Ectodermal cell (in vitro differentiated cells): ENCODE measurements at regions not wholly inside any gene's neighbourhood (a gene's known extent, or its start where the extent isn't known, plus 50 kb on each side); places are given as distances from the start of the nearest gene placed in this dataset.

Source experiments
- H3K27ac ChIP-seq: 2 replicates; pipeline ENCODE4 v1.7.0; 2013; ENCODE audit warnings: mild to moderate bottlenecking, low read depth, low read length; ENCODE audit not compliant: insufficient read depth, poor library complexity, severe bottlenecking
- H3K27me3 ChIP-seq: 2 replicates; pipeline ENCODE4 v1.7.0; 2013; ENCODE audit warnings: mild to moderate bottlenecking, low read length; ENCODE audit not compliant: insufficient read depth, control insufficient read depth, poor library complexity, severe bottlenecking
- H3K36me3 ChIP-seq: one replicate; pipeline ENCODE4 v1.7.0; 2013; ENCODE audit warnings: low read length; ENCODE audit not compliant: control insufficient read depth, insufficient read depth
- H3K4me1 ChIP-seq: one replicate; pipeline ENCODE4 v1.7.0; 2013; ENCODE audit warnings: low read length; ENCODE audit not compliant: control insufficient read depth, insufficient read depth
- H3K4me3 ChIP-seq: 2 replicates; pipeline ENCODE4 v1.7.0; 2013; ENCODE audit warnings: low read depth, low read length, control low read depth; ENCODE audit not compliant: insufficient read depth
- H3K9me3 ChIP-seq: 2 replicates; pipeline ENCODE4 v1.7.0; 2013; ENCODE audit warnings: mild to moderate bottlenecking, low read length, moderate library complexity; ENCODE audit not compliant: control insufficient read depth
- WGBS, 2 experiments: methylation state at CpG; one replicate each; pipeline ENCODE4 v1.1.7; 2013; ENCODE audit warnings: missing lambda C conversion rate in 2 of 2; 5-methylcytosine and 5-hydroxymethylcytosine counted together

- WGBS, 2 experiments, result 80 to 95% methylated on average over 2 of the region's 2 CpGs
Measured at GRCh38 chr13:64884976-64885375, 2345.2 kb downstream of the PCDH9 start.

GRCh38 chr13:64877176-64877575, 2353.0 kb downstream of the PCDH9 start:
- H3K27me3 ChIP-seq, result no peaks in the 10 kb centered on the region
- no peak overlapping the region for H3K27ac ChIP-seq
- no peaks in the 10 kb centered on the region for H3K4me1 ChIP-seq
- no peaks in the 10 kb centered on the region for H3K36me3 ChIP-seq
- no peaks in the 10 kb centered on the region for H3K9me3 ChIP-seq
- 92 to 97% methylated on average over 2 to 3 of the region's 3 CpGs for WGBS, 2 experiments
- H3K4me3 ChIP-seq, result no peak overlapping the region

More at GRCh38 chr13:64884976-64885375, 2345.2 kb downstream of the PCDH9 start:
- no peaks in the 10 kb centered on the region for H3K4me1 ChIP-seq
- no peak overlapping the region for H3K4me3 ChIP-seq
- H3K27me3 ChIP-seq, result no peaks in the 10 kb centered on the region
- H3K36me3 ChIP-seq, result no peaks in the 10 kb centered on the region
- H3K27ac ChIP-seq, result no peak overlapping the region
- no peaks in the 10 kb centered on the region for H3K9me3 ChIP-seq

- no peaks in the 10 kb centered on the region for H3K27me3 ChIP-seq
- no peak overlapping the region for H3K4me3 ChIP-seq
- no peaks in the 10 kb centered on the region for H3K9me3 ChIP-seq
- no peak overlapping the region for H3K27ac ChIP-seq
- no peaks in the 10 kb centered on the region for H3K36me3 ChIP-seq
- H3K4me1 ChIP-seq, result no peaks in the 10 kb centered on the region
- 91 to 96% methylated on average over 5 of the region's 5 CpGs for WGBS, 2 experiments
Measured at GRCh38 chr13:64871742-64872141, 2358.4 kb downstream of the PCDH9 start.

- Histone ChIP-seq H3K4me3 (no peak overlapping the region), H3K4me1 (no peaks in the 10 kb centered on the region), H3K36me3 (no peaks in the 10 kb centered on the region), H3K27ac (no peak overlapping the region), H3K9me3 (no peaks in the 10 kb centered on the region), H3K27me3 (no peaks in the 10 kb centered on the region)
- WGBS, 2 experiments, result 90 to 94% methylated on average over 3 of the region's 3 CpGs
Measured at GRCh38 chr13:64869539-64869938, 2360.6 kb downstream of the PCDH9 start.

- no peak overlapping the region for H3K4me3 ChIP-seq
- H3K27me3 ChIP-seq, result no peaks in the 10 kb centered on the region
- no peaks in the 10 kb centered on the region for H3K36me3 ChIP-seq
- H3K4me1 ChIP-seq, result no peaks in the 10 kb centered on the region
- H3K27ac ChIP-seq, result no peak overlapping the region
- H3K9me3 ChIP-seq, result no peaks in the 10 kb centered on the region
- 85 to 93% methylated on average over 1 of the region's 2 CpGs for WGBS, 2 experiments
Measured at GRCh38 chr13:64867856-64868255, 2362.3 kb downstream of the PCDH9 start.

GRCh38 chr13:64866331-64866730, 2363.8 kb downstream of the PCDH9 start:
- H3K36me3 ChIP-seq, result no peaks in the 10 kb centered on the region
- no peaks in the 10 kb centered on the region for H3K4me1 ChIP-seq
- no peak overlapping the region for H3K27ac ChIP-seq
- H3K4me3 ChIP-seq, result no peak overlapping the region
- no peaks in the 10 kb centered on the region for H3K9me3 ChIP-seq
- H3K27me3 ChIP-seq, result no peaks in the 10 kb centered on the region

- Histone ChIP-seq H3K4me1 (no peaks in the 10 kb centered on the region), H3K4me3 (no peak overlapping the region), H3K27ac (no peak overlapping the region), H3K9me3 (no peaks in the 10 kb centered on the region), H3K27me3 (no peaks in the 10 kb centered on the region), H3K36me3 (no peaks in the 10 kb centered on the region)
Measured at GRCh38 chr13:64855506-64855905, 2374.6 kb downstream of the PCDH9 start.

- H3K27ac ChIP-seq, result no peak overlapping the region
- H3K4me3 ChIP-seq, result no peak overlapping the region
- no peaks in the 10 kb centered on the region for H3K9me3 ChIP-seq
- no peaks in the 10 kb centered on the region for H3K4me1 ChIP-seq
- no peaks in the 10 kb centered on the region for H3K27me3 ChIP-seq
- no peaks in the 10 kb centered on the region for H3K36me3 ChIP-seq
Measured at GRCh38 chr13:64850017-64850416, 2380.1 kb downstream of the PCDH9 start.

- Histone ChIP-seq H3K27me3 (no peaks in the 10 kb centered on the region), H3K9me3 (no peaks in the 10 kb centered on the region), H3K27ac (no peak overlapping the region), H3K4me1 (no peaks in the 10 kb centered on the region), H3K4me3 (no peak overlapping the region), H3K36me3 (no peaks in the 10 kb centered on the region)
Measured at GRCh38 chr13:64849196-64849595, 2380.9 kb downstream of the PCDH9 start.

GRCh38 chr13:64847767-64848166, 2382.4 kb downstream of the PCDH9 start:
- Histone ChIP-seq H3K9me3 (no peaks in the 10 kb centered on the region), H3K27me3 (no peaks in the 10 kb centered on the region), H3K4me3 (no peak overlapping the region), H3K4me1 (no peaks in the 10 kb centered on the region), H3K36me3 (no peaks in the 10 kb centered on the region), H3K27ac (no peak overlapping the region)
- WGBS, 2 experiments, result 89 to 93% methylated on average over 6 of the region's 6 CpGs

GRCh38 chr13:64845110-64845509, 2385.0 kb downstream of the PCDH9 start:
- no peaks in the 10 kb centered on the region for H3K9me3 ChIP-seq
- H3K27ac ChIP-seq, result no peak overlapping the region
- H3K27me3 ChIP-seq, result no peaks in the 10 kb centered on the region
- H3K4me3 ChIP-seq, result no peak overlapping the region
- WGBS, 2 experiments, result no CpG with 5 or more reads among the region's 1 CpG
- H3K4me1 ChIP-seq, result no peaks in the 10 kb centered on the region
- H3K36me3 ChIP-seq, result no peaks in the 10 kb centered on the region
